Neural cell (in vitro differentiated cells): ENCODE measurements at regions not wholly inside any gene's neighbourhood (a gene's known extent, or its start where the extent isn't known, plus 50 kb on each side); places are given as distances from the start of the nearest gene placed in this dataset.

Experiments
- H2AFZ ChIP-seq: fragments of 200-600, 300-800 bp; sonication (generic), shearing (Covaris generic); 2 replicates; pipeline ENCODE4 v1.6.0; 2014; ENCODE audit warnings: low read depth, mild to moderate bottlenecking, antibody characterized with exemption, low read length, moderate library complexity
- H3F3A ChIP-seq: fragments of 200-600 bp; shearing (Covaris generic); 2 replicates; pipeline ENCODE4 v1.6.1; 2016; ENCODE audit warnings: mild to moderate bottlenecking, moderate library complexity, mixed read lengths, antibody characterized with exemption, low read length; ENCODE audit not compliant: insufficient read depth, poor library complexity, severe bottlenecking
- H3K27ac ChIP-seq: fragments of 200-600, 300-800 bp; sonication (generic), shearing (Covaris generic); 2 replicates; pipeline ENCODE4 v1.5.1; 2014; ENCODE audit warnings: mild to moderate bottlenecking, low read length, moderate library complexity
- H3K27me3 ChIP-seq: fragments of 300-800, 200-600 bp; sonication (generic), shearing (Covaris generic); 2 replicates; pipeline ENCODE4 v1.6.0; 2014; ENCODE audit warnings: mild to moderate bottlenecking, low read depth, low read length, moderate library complexity; ENCODE audit not compliant: insufficient read depth
- H3K36me3 ChIP-seq: fragments of 300-800, 200-600 bp; sonication (generic), shearing (Covaris generic); 2 replicates; pipeline ENCODE4 v1.5.1; 2014; ENCODE audit warnings: mild to moderate bottlenecking, antibody characterized with exemption, low read length, moderate library complexity; ENCODE audit not compliant: insufficient read depth
- H3K4me2 ChIP-seq: fragments of 300-800, 200-600 bp; sonication (generic), shearing (Covaris generic); 2 replicates; pipeline ENCODE4 v1.6.0; 2014; ENCODE audit warnings: mild to moderate bottlenecking, low read length
- H3K4me3 ChIP-seq: fragments of 300-800, 200-600 bp; sonication (generic), shearing (Covaris generic); 2 replicates; pipeline ENCODE4 v1.5.1; 2014; ENCODE audit warnings: mild to moderate bottlenecking, low read length, moderate library complexity
- H3K79me2 ChIP-seq: fragments of 200-600 bp; shearing (Covaris generic); replicated peaks from 2 replicates; pipeline ENCODE4 v1.6.0; 2014; ENCODE audit warnings: mild to moderate bottlenecking, low read length, moderate library complexity; ENCODE audit not compliant: insufficient read depth
- H3K9ac ChIP-seq: fragments of 300-800, 200-600 bp; sonication (generic), shearing (Covaris generic); 2 replicates; pipeline ENCODE4 v1.6.1; 2016; ENCODE audit warnings: mild to moderate bottlenecking, low read length, mixed read lengths
- H3K9me2 ChIP-seq: fragments of 200-600 bp; shearing (Covaris generic); 2 replicates; pipeline ENCODE4 v1.6.1; 2016; ENCODE audit warnings: mild to moderate bottlenecking, low read length, mixed read lengths; ENCODE audit not compliant: insufficient read depth
- H3K9me3 ChIP-seq: fragments of 200-600, 300-800 bp; sonication (generic), shearing (Covaris generic); 2 replicates; pipeline ENCODE4 v1.6.1; 2016; ENCODE audit warnings: mild to moderate bottlenecking, mixed run types, low read length, moderate library complexity, mixed read lengths
- H4K20me1 ChIP-seq: fragments of 200-600 bp; shearing (Covaris generic); 2 replicates; pipeline ENCODE4 v1.6.1; 2016; ENCODE audit warnings: mild to moderate bottlenecking, mixed run types; ENCODE audit not compliant: insufficient read depth
- EP300 ChIP-seq: fragments of 450-650 bp; conservative IDR thresholded peaks from 2 replicates; pipeline ENCODE4 v1.6.1; 2014; ENCODE audit warnings: antibody characterized with exemption, mild to moderate bottlenecking, moderate library complexity; ENCODE audit not compliant: poor library complexity, severe bottlenecking
- EZH2 ChIP-seq: fragments of 200-600, 300-800 bp; shearing (Covaris generic), sonication (generic); IDR thresholded peaks from 2 replicates; pipeline ENCODE4 v1.6.1; 2014; ENCODE audit warnings: antibody characterized with exemption, low read length, borderline replicate concordance, mild to moderate bottlenecking; ENCODE audit not compliant: insufficient read depth, poor library complexity, severe bottlenecking
- MXI1 ChIP-seq: fragments of 450-650 bp; conservative IDR thresholded peaks from 2 replicates; pipeline ENCODE4 v1.6.1; 2014; ENCODE audit warnings: antibody characterized with exemption, mild to moderate bottlenecking; ENCODE audit not compliant: poor library complexity, severe bottlenecking
- POLR2AphosphoS5 ChIP-seq: IDR thresholded peaks from 2 replicates; pipeline ENCODE4 v1.6.1; 2012
- RAD21 ChIP-seq: fragments of 450-650 bp; conservative IDR thresholded peaks from 2 replicates; pipeline ENCODE4 v1.6.1; 2014; ENCODE audit warnings: antibody characterized with exemption, mild to moderate bottlenecking, moderate library complexity
- SMC3 ChIP-seq: fragments of 450-650 bp; conservative IDR thresholded peaks from 2 replicates; pipeline ENCODE4 v1.6.1; 2014; ENCODE audit warnings: antibody characterized with exemption, mild to moderate bottlenecking, moderate library complexity; ENCODE audit not compliant: poor library complexity
- TAF1 ChIP-seq: IDR thresholded peaks from 2 replicates; pipeline ENCODE4 v1.6.1; 2012; ENCODE audit warnings: low read depth
- TF ChIP-seq, protein P1 (sequence below): fragments of 450-650 bp; IDR thresholded peaks from 2 replicates; pipeline ENCODE4 v1.5.1; 2014; ENCODE audit warnings: antibody characterized with exemption, mild to moderate bottlenecking, moderate library complexity; ENCODE audit not compliant: poor library complexity, severe bottlenecking
- TF ChIP-seq, protein P2 (sequence below): IDR thresholded peaks from 2 replicates; pipeline ENCODE4 v1.6.1; 2012; ENCODE audit warnings: borderline replicate concordance

DNA sequence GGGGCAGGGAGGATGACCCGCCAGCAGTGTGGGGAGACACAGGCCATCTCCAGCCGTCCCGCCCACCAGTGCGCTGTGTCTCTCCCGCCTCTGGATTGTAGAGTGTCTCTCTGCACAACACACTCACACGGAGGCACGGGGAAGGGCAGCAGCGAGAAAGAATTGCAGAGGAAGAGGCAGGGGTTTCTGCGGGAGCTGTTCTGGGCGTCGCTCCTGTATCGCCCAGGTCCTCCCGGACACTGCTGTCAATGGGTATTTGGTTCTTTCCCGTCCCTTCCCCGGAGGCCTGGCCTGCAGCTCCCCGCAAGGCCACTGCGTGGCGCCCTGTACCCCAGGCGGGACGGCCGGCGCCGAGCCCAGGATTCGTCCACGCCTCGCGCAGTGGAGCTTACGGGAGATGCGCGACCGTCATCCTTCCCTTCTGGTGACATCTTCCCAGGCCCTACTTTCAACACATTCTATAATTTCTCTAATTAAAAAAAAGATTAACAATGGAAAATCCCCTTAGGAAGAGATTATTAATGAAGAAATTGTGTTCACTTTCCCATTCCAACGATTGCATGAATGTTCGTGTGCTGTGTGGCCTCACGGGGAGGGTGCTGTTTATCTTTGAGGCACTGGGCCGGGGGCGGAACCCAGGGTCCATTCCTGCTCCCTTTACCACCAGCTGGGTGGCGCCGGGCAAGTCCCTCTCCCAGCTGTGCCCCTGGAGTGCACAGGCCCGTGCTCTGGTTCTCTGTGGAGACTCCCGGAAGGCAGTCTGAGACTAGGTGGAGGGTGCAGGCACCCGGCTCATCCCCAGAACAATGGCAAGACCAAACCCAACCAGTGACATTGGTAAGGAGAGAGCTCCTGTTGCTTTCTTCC lies 95.7 kb downstream of the CPZ start:
- H3K27ac ChIP-seq: no peak overlapping the region
- H3F3A ChIP-seq: no peaks in the 10 kb centered on the region
- no peak overlapping the region for H3K4me3 ChIP-seq
- no peaks in the 10 kb centered on the region for H3K9me2 ChIP-seq
- H3K9ac ChIP-seq: no peak overlapping the region
- TF ChIP-seq MXI1 (no peak), RAD21 (peak; percentile 19), EP300 (no peak), SMC3 (peak; percentile 39), POLR2AphosphoS5 (no peak)
- TF ChIP-seq, protein P1, sequence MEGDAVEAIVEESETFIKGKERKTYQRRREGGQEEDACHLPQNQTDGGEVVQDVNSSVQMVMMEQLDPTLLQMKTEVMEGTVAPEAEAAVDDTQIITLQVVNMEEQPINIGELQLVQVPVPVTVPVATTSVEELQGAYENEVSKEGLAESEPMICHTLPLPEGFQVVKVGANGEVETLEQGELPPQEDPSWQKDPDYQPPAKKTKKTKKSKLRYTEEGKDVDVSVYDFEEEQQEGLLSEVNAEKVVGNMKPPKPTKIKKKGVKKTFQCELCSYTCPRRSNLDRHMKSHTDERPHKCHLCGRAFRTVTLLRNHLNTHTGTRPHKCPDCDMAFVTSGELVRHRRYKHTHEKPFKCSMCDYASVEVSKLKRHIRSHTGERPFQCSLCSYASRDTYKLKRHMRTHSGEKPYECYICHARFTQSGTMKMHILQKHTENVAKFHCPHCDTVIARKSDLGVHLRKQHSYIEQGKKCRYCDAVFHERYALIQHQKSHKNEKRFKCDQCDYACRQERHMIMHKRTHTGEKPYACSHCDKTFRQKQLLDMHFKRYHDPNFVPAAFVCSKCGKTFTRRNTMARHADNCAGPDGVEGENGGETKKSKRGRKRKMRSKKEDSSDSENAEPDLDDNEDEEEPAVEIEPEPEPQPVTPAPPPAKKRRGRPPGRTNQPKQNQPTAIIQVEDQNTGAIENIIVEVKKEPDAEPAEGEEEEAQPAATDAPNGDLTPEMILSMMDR: peak; percentile 53
- H3K79me2 ChIP-seq: no peaks in the 10 kb centered on the region
- no peaks in the 10 kb centered on the region for H3K36me3 ChIP-seq
- no peaks in the 10 kb centered on the region for H3K27me3 ChIP-seq
- no peaks in the 10 kb centered on the region for H3K9me3 ChIP-seq
- no peaks in the 10 kb centered on the region for H4K20me1 ChIP-seq
- no peak overlapping the region for H3K4me2 ChIP-seq
- H2AFZ ChIP-seq: no peak overlapping the region

DNA sequence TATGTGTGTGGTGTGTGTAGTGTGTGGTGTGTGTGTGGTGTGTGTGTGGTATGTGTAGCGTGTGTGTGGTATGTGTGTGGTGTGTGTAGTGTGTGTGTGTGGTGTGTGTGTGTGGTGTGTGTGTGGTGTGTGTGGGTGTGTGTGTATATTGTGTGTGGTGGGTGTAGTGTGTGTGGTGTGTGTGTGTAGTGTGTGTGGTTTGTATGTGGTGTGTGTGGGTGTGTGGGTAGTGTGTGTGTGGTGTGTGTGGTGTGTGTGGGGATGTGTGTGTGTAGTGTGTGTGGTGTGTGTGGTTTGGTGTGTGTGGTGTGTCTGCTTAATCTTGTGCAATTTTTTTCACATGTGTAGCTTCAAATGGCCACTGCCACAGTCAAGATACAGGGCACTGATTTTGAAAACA lies 94.5 kb downstream of the CPZ start:
- Histone ChIP-seq H3K27me3 (no peaks in the 10 kb centered on the region), H3K4me3 (no peak overlapping the region), H4K20me1 (no peaks in the 10 kb centered on the region), H3K27ac (no peak overlapping the region), H3F3A (no peaks in the 10 kb centered on the region), H3K9ac (no peak overlapping the region), H3K79me2 (no peaks in the 10 kb centered on the region), H3K9me2 (no peaks in the 10 kb centered on the region), H3K4me2 (no peak overlapping the region), H3K9me3 (no peaks in the 10 kb centered on the region), H2AFZ (no peak overlapping the region), H3K36me3 (no peaks in the 10 kb centered on the region)
- TF ChIP-seq RAD21 (no peak), EZH2 (no peak), SMC3 (no peak), MXI1 (no peak), EP300 (no peak), TAF1 (no peak), POLR2AphosphoS5 (no peak)
- TF ChIP-seq, protein P1: no peak
- TF ChIP-seq, protein P2, sequence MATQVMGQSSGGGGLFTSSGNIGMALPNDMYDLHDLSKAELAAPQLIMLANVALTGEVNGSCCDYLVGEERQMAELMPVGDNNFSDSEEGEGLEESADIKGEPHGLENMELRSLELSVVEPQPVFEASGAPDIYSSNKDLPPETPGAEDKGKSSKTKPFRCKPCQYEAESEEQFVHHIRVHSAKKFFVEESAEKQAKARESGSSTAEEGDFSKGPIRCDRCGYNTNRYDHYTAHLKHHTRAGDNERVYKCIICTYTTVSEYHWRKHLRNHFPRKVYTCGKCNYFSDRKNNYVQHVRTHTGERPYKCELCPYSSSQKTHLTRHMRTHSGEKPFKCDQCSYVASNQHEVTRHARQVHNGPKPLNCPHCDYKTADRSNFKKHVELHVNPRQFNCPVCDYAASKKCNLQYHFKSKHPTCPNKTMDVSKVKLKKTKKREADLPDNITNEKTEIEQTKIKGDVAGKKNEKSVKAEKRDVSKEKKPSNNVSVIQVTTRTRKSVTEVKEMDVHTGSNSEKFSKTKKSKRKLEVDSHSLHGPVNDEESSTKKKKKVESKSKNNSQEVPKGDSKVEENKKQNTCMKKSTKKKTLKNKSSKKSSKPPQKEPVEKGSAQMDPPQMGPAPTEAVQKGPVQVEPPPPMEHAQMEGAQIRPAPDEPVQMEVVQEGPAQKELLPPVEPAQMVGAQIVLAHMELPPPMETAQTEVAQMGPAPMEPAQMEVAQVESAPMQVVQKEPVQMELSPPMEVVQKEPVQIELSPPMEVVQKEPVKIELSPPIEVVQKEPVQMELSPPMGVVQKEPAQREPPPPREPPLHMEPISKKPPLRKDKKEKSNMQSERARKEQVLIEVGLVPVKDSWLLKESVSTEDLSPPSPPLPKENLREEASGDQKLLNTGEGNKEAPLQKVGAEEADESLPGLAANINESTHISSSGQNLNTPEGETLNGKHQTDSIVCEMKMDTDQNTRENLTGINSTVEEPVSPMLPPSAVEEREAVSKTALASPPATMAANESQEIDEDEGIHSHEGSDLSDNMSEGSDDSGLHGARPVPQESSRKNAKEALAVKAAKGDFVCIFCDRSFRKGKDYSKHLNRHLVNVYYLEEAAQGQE: no peak
